ENCODE measurements at regions not wholly inside any gene's neighbourhood (a gene's known extent, or its start where the extent isn't known, plus 50 kb on each side); places are given as distances from the start of the nearest gene placed in this dataset.

DNA sequence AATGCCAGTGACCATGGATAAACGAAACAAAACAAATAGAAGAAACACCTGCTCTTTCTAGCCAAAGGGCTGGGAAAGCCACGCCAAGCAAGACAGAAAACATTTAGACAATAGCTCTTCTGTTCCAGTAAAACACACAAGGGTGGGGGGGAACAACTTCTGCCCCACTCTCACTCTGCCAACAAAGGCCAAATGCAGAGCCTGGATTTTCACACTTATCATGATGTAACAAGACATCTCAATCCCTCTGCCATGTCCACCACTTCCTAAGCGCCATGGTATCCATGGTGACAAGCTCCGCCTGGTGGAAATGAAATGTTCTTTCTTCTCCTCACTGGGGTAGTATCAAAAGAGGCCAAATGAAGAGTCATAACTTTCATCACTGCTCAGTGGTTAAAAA is 60.6 kb downstream of the DRD1 start:
- intact Hi-C loops (cut with DNase I), result no loop called here
- WGBS, 2 donors, result 68 to 74% methylated on average over 4 of the region's 4 CpGs
- Histone ChIP-seq H3K36me3 (no peaks in the 10 kb centered on the region), H3K27ac (no peak overlapping the region), H3K4me1 (peaks cover 0 to 22% (median 0%) of the 10 kb centered on the region in 3 donors), H3K27me3 (no peaks in the 10 kb centered on the region), H3K4me3 (no peak overlapping the region), H3K9me3 (no peaks in the 10 kb centered on the region)
- no peak for DNase-seq
- TF ChIP-seq, protein P1, sequence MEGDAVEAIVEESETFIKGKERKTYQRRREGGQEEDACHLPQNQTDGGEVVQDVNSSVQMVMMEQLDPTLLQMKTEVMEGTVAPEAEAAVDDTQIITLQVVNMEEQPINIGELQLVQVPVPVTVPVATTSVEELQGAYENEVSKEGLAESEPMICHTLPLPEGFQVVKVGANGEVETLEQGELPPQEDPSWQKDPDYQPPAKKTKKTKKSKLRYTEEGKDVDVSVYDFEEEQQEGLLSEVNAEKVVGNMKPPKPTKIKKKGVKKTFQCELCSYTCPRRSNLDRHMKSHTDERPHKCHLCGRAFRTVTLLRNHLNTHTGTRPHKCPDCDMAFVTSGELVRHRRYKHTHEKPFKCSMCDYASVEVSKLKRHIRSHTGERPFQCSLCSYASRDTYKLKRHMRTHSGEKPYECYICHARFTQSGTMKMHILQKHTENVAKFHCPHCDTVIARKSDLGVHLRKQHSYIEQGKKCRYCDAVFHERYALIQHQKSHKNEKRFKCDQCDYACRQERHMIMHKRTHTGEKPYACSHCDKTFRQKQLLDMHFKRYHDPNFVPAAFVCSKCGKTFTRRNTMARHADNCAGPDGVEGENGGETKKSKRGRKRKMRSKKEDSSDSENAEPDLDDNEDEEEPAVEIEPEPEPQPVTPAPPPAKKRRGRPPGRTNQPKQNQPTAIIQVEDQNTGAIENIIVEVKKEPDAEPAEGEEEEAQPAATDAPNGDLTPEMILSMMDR (IDR thresholded peaks at IDR 0.05), result no peak
- TF ChIP-seq POLR2A (IDR thresholded peaks at IDR 0.05), result no peak

DNA sequence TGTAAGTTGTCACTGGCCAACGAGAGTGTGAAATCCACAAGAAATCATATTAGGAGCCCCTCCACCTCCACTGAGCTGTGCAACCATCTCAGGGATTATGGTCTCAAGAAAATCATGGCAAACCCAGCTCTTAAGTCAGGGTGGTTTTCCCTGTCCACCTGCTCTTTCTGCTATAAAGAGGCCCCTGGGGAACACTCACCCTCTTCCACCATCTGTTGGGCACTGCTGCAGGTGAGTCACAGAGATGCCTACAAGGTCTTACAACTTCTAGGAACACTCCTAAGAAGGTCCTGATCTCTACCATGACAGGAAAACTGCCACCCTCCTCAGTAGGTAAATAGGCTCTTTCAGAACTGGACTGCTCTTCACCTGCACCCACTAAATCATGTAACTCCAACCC is 61.8 kb downstream of the DRD1 start:
- intact Hi-C loops (cut with DNase I), result no loop called here
- H3K27me3 ChIP-seq, result no peaks in the 10 kb centered on the region
- H3K27ac ChIP-seq, result no peak overlapping the region
- H3K36me3 ChIP-seq, result no peaks in the 10 kb centered on the region
- WGBS, 2 donors, result 55 to 89% methylated on average over 1 of the region's 1 CpG
- no peaks in the 10 kb centered on the region for H3K9me3 ChIP-seq
- no peak overlapping the region for H3K4me3 ChIP-seq
- H3K4me1 ChIP-seq, result peaks cover 0 to 32% (median 6%) of the 10 kb centered on the region in 3 donors
- no peak for TF ChIP-seq POLR2A (IDR thresholded peaks at IDR 0.05)
- TF ChIP-seq, protein P1 (IDR thresholded peaks at IDR 0.05), result no peak
- DNase-seq, result no peak

DNA sequence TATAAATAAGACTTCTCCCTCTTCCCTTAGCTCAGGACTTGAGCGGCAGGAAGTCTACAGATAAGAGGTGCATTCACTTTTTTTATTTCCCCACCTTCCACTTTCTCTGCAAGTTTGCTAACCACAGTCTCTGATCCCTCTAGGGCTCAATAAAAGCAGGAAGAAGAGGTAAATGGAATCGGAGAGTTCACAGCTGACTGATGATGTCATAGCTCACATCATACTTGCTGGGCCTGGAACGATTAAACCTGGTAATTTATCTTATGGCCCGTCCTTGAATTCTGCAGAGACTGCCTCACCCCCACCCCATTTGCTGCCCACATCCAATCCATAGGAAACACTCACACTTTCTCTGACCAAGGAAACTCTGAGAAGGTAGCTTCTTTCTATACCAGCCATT is 62.9 kb downstream of the DRD1 start:
- TF ChIP-seq POLR2A (IDR thresholded peaks at IDR 0.05), result no peak
- TF ChIP-seq, protein P1 (IDR thresholded peaks at IDR 0.05), result no peak
- Histone ChIP-seq H3K36me3 (no peaks in the 10 kb centered on the region), H3K27ac (no peak overlapping the region), H3K27me3 (peaks cover 0 to 7% (median 0%) of the 10 kb centered on the region in 4 donors), H3K4me1 (peaks cover 0 to 30% (median 6%) of the 10 kb centered on the region in 3 donors), H3K9me3 (no peaks in the 10 kb centered on the region), H3K4me3 (no peak overlapping the region)
- 80 to 82% methylated on average over 4 of the region's 4 CpGs for WGBS, 2 donors
- DNase-seq, result no peak
- intact Hi-C loops (cut with DNase I), result no loop called here

DNA sequence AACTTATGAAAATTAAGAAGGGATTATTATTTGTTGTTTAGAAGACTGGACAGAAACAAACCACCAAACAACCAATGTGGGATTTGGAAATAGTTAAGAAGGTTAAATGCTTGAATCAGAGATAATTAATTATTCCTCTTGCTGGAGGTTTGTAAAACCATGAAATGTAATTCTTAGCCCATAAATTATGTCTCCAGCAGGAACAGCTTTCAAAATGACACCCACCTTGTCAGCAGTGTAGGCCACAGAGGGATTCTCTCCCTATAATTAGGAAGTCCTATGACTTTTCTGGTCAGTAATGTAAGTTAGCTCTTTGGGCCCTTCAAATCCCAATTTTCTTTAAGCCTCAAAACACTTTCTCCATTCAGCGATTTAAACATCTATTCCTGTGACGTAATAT is 63.3 kb downstream of the DRD1 start:
- peaks cover 0 to 26% (median 6%) of the 10 kb centered on the region in 3 donors for H3K4me1 ChIP-seq
- intact Hi-C loops (cut with DNase I), result no loop called here
- no peak overlapping the region for H3K4me3 ChIP-seq
- no peak overlapping the region for H3K27ac ChIP-seq
- H3K9me3 ChIP-seq, result no peaks in the 10 kb centered on the region
- DNase-seq, result no peak
- TF ChIP-seq, protein P1 (IDR thresholded peaks at IDR 0.05), result no peak
- no peak for TF ChIP-seq POLR2A (IDR thresholded peaks at IDR 0.05)
- H3K27me3 ChIP-seq, result peaks cover 0 to 7% (median 0%) of the 10 kb centered on the region in 4 donors
- WGBS, 2 donors, result 100% methylated on average over 2 of the region's 2 CpGs
- no peaks in the 10 kb centered on the region for H3K36me3 ChIP-seq

DNA sequence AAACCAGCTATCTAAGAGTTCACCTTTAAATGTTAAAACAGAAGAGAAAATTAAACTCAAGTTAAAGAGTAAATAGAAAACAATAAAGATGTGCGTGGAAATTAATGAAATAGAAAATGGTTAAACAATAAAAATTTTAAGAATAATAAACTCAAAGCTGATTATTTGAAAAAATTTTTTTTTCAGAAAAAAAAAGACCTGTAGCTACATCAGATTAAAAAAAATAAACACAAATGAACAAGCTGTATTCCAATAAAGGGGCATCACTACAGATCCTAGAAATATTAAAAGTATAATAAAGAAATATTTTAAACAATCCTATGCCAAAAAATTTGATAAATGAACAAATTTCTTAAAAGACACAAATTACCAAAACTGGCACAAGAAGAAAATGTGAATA is 64.1 kb downstream of the DRD1 start:
- 0% methylated on average over 1 of the region's 1 CpG for WGBS, 2 donors
- intact Hi-C loops (cut with DNase I), result no loop called here
- peaks cover 0 to 7% (median 0%) of the 10 kb centered on the region in 4 donors for H3K27me3 ChIP-seq

More for the DNA sequence above, 64.1 kb downstream of the DRD1 start:
- Histone ChIP-seq H3K9me3 (no peaks in the 10 kb centered on the region), H3K27ac (no peak overlapping the region), H3K4me3 (no peak overlapping the region), H3K36me3 (no peaks in the 10 kb centered on the region), H3K4me1 (peaks cover 0 to 19% (median 6%) of the 10 kb centered on the region in 3 donors)
- no peak for DNase-seq
- TF ChIP-seq, protein P1 (IDR thresholded peaks at IDR 0.05), result no peak
- TF ChIP-seq POLR2A (IDR thresholded peaks at IDR 0.05), result no peak

Data from esophagus squamous epithelium (tissue), 5 donors.